Ascending aorta (tissue), 2 donors: ENCODE measurements at regions not wholly inside any gene's neighbourhood (a gene's known extent, or its start where the extent isn't known, plus 50 kb on each side); places are given as distances from the start of the nearest gene placed in this dataset.

Source experiments
- DNase-seq, 2 donors: peaks; one replicate each; pipeline ENCODE4 v3.0.0-alpha.2; 2019; ENCODE audit warnings: low spot score in 2 of 2
- H3K27ac ChIP-seq, 2 donors: fragments of 200-600 bp; sonication (generic); one replicate each; pipeline ENCODE4 v1.5.1; 2016 to 2017; ENCODE audit warnings: mild to moderate bottlenecking in 1 of 2
- H3K27me3 ChIP-seq: fragments of 200-600 bp; sonication (generic); one replicate; pipeline ENCODE4 v1.5.1; 2017
- H3K36me3 ChIP-seq, 2 donors: fragments of 200-600 bp; sonication (generic); one replicate each; pipeline ENCODE4 v1.5.1; 2016
- H3K4me1 ChIP-seq, 2 donors: fragments of 200-600 bp; sonication (generic); one replicate each; pipeline ENCODE4 v1.5.1; 2016 to 2017; ENCODE audit warnings: mild to moderate bottlenecking in 1 of 2
- H3K4me3 ChIP-seq, 2 donors: fragments of 200-600 bp; sonication (generic); one replicate each; pipeline ENCODE4 v1.5.1; 2016 to 2017; ENCODE audit warnings: mild to moderate bottlenecking in 1 of 2
- H3K9me3 ChIP-seq, 2 donors: fragments of 200-600 bp; sonication (generic); one replicate each; pipeline ENCODE4 v1.5.1; 2016
- CTCF ChIP-seq, 3 experiments: fragments of 200-600 bp in 2 of 3; fragments of 450-650 bp in 1 of 3; sonication (generic) in 2 of 3; IDR thresholded peaks; one replicate each; pipeline ENCODE4 v1.5.1; 2016 to 2019; ENCODE audit warnings: antibody characterized with exemption in 3 of 3, mild to moderate bottlenecking in 1 of 3, moderate library complexity in 1 of 3
- intact Hi-C: fragments of 100-400 bp; cut with DNase I; formaldehyde crosslinking; loops from one replicate; pipeline ENCODE4 v1.15.1; 2023

- intact Hi-C loops: no loop called here
- H3K4me3 ChIP-seq: no peak overlapping the region
- no peaks in the 10 kb centered on the region for H3K9me3 ChIP-seq
- H3K27me3 ChIP-seq: no peaks in the 10 kb centered on the region
- no peak for DNase-seq
- TF ChIP-seq CTCF (IDR thresholded peaks at IDR 0.05): peak in 1 of 3 experiments; percentile 11
- no peak overlapping the region for H3K27ac ChIP-seq
- H3K36me3 ChIP-seq: no peaks in the 10 kb centered on the region
- H3K4me1 ChIP-seq: no peaks in the 10 kb centered on the region
Observed at GRCh38 chr1:72845381-72845780, 563.0 kb upstream of the NEGR1 start.

- no peaks in the 10 kb centered on the region for H3K27me3 ChIP-seq
- no peak for DNase-seq
- H3K9me3 ChIP-seq: peaks cover 0 to 20% of the 10 kb centered on the region in 2 donors
- intact Hi-C loops: no loop called here
- TF ChIP-seq CTCF (IDR thresholded peaks at IDR 0.05): no peak
- no peak overlapping the region for H3K4me3 ChIP-seq
- no peaks in the 10 kb centered on the region for H3K36me3 ChIP-seq
- H3K4me1 ChIP-seq: no peaks in the 10 kb centered on the region
- H3K27ac ChIP-seq: no peak overlapping the region
Observed at GRCh38 chr1:72837781-72838180, 555.4 kb upstream of the NEGR1 start.

GRCh38 chr1:72830606-72831390 is 548.5 kb upstream of the NEGR1 start:
- H3K36me3 ChIP-seq: no peaks in the 10 kb centered on the region
- H3K27me3 ChIP-seq: no peaks in the 10 kb centered on the region
- peaks cover 0 to 30% of the 10 kb centered on the region in 2 donors for H3K9me3 ChIP-seq
- H3K4me1 ChIP-seq: no peaks in the 10 kb centered on the region
- no peak for DNase-seq
- intact Hi-C loops: no loop called here
- no peak for TF ChIP-seq CTCF (IDR thresholded peaks at IDR 0.05)
- H3K27ac ChIP-seq: no peak overlapping the region
- no peak overlapping the region for H3K4me3 ChIP-seq

- intact Hi-C loops: no loop called here
- no peaks in the 10 kb centered on the region for H3K36me3 ChIP-seq
- H3K27ac ChIP-seq: no peak overlapping the region
Observed at GRCh38 chr1:72827278-72827677, 544.9 kb upstream of the NEGR1 start.

GRCh38 chr1:72804541-72804940 is 522.2 kb upstream of the NEGR1 start:
- Histone ChIP-seq H3K36me3 (no peaks in the 10 kb centered on the region), H3K4me3 (no peak overlapping the region), H3K9me3 (no peaks in the 10 kb centered on the region), H3K27me3 (no peaks in the 10 kb centered on the region), H3K4me1 (no peaks in the 10 kb centered on the region), H3K27ac (no peak overlapping the region)
- TF ChIP-seq CTCF (IDR thresholded peaks at IDR 0.05): no peak
- intact Hi-C loops: no loop called here
- DNase-seq: no peak

More at GRCh38 chr1:72827278-72827677, 544.9 kb upstream of the NEGR1 start:
- DNase-seq: no peak
- H3K27me3 ChIP-seq: no peaks in the 10 kb centered on the region
- H3K9me3 ChIP-seq: peaks cover 0 to 6% of the 10 kb centered on the region in 2 donors
- H3K4me1 ChIP-seq: no peaks in the 10 kb centered on the region
- H3K4me3 ChIP-seq: no peak overlapping the region
- no peak for TF ChIP-seq CTCF (IDR thresholded peaks at IDR 0.05)
